Tongue (tissue), 1 donor: ENCODE measurements at regions not wholly inside any gene's neighbourhood (a gene's known extent, or its start where the extent isn't known, plus 50 kb on each side); places are given as distances from the start of the nearest gene placed in this dataset. TPM values are rescaled to one million over a fixed set of nuclear protein-coding genes. Genes with fewer than 3 reads are reported as not detected.

Experiments used
- small RNA-seq: library from RNA; depleted of rRNA; stranded (forward); fragments of <200 nt; gene quantifications from one replicate; pipeline ENCODE3, GENCODE V24; 2014; ENCODE audit warnings: low replicate concordance

Small RNAs in the stretch of these regions (small RNA-seq; reads per million reads assigned to genes)
- gene MIR4435-2: not detected
